ENCODE measurements at regions not wholly inside any gene's neighbourhood (a gene's known extent, or its start where the extent isn't known, plus 50 kb on each side); places are given as distances from the start of the nearest gene placed in this dataset.

DNA sequence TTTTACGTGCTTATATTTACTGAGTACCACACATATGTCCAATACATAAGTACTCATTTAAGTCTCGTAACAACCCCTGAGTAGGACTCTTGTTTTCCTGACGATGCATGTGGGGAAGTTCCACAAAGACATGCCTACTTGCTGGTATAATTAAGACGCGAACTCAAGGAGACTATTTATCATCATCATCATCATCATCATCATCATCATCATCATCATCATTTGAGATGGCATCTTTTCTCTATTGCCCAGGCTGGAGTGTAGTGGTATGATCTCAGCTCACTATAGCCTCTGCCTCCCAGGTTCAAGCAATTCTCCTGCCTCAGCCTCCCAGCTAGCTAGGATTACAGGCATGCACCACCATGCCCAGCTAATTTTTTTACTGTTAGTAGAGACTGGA, 809.9 kb upstream of the EEF2KMT start:
- TF ChIP-seq EGR1 (IDR thresholded peaks at IDR 0.05) (no peak), ZBTB7A (IDR thresholded peaks at IDR 0.05; ENCODE audit: low read depth) (no peak), TCF12 (IDR thresholded peaks at IDR 0.05; ENCODE audit: low read depth) (no peak), TAF1 (IDR thresholded peaks at IDR 0.05; ENCODE audit: low read depth) (no peak), CEBPB (IDR thresholded peaks at IDR 0.05) (no peak), CREB1 (IDR thresholded peaks at IDR 0.05; ENCODE audit: low read depth) (no peak), FOXM1 (IDR thresholded peaks at IDR 0.05; ENCODE audit: borderline replicate concordance, low read depth) (no peak), TEAD4 (IDR thresholded peaks at IDR 0.05) (no peak), NFIC (IDR thresholded peaks at IDR 0.05) (no peak), RAD21 (IDR thresholded peaks at IDR 0.05; ENCODE audit: low read depth) (no peak), EP300 (IDR thresholded peaks at IDR 0.05; ENCODE audit: borderline replicate concordance) (no peak)
- TF ChIP-seq, protein P1, sequence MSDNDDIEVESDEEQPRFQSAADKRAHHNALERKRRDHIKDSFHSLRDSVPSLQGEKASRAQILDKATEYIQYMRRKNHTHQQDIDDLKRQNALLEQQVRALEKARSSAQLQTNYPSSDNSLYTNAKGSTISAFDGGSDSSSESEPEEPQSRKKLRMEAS (IDR thresholded peaks at IDR 0.05) = no peak
- TF ChIP-seq, protein P2, sequence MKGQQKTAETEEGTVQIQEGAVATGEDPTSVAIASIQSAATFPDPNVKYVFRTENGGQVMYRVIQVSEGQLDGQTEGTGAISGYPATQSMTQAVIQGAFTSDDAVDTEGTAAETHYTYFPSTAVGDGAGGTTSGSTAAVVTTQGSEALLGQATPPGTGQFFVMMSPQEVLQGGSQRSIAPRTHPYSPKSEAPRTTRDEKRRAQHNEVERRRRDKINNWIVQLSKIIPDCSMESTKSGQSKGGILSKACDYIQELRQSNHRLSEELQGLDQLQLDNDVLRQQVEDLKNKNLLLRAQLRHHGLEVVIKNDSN (IDR thresholded peaks at IDR 0.05) = no peak
- TF ChIP-seq, protein P3, sequence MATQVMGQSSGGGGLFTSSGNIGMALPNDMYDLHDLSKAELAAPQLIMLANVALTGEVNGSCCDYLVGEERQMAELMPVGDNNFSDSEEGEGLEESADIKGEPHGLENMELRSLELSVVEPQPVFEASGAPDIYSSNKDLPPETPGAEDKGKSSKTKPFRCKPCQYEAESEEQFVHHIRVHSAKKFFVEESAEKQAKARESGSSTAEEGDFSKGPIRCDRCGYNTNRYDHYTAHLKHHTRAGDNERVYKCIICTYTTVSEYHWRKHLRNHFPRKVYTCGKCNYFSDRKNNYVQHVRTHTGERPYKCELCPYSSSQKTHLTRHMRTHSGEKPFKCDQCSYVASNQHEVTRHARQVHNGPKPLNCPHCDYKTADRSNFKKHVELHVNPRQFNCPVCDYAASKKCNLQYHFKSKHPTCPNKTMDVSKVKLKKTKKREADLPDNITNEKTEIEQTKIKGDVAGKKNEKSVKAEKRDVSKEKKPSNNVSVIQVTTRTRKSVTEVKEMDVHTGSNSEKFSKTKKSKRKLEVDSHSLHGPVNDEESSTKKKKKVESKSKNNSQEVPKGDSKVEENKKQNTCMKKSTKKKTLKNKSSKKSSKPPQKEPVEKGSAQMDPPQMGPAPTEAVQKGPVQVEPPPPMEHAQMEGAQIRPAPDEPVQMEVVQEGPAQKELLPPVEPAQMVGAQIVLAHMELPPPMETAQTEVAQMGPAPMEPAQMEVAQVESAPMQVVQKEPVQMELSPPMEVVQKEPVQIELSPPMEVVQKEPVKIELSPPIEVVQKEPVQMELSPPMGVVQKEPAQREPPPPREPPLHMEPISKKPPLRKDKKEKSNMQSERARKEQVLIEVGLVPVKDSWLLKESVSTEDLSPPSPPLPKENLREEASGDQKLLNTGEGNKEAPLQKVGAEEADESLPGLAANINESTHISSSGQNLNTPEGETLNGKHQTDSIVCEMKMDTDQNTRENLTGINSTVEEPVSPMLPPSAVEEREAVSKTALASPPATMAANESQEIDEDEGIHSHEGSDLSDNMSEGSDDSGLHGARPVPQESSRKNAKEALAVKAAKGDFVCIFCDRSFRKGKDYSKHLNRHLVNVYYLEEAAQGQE (IDR thresholded peaks at IDR 0.05; ENCODE audit: low read depth) = no peak

All from Ishikawa (cell line).